Liver (tissue), 8 donors: ENCODE measurements at regions not wholly inside any gene's neighbourhood (a gene's known extent, or its start where the extent isn't known, plus 50 kb on each side); places are given as distances from the start of the nearest gene placed in this dataset.

Experiments used
- DNase-seq: peaks from one replicate; pipeline ENCODE4 v3.0.0-alpha.2; 2017; ENCODE audit warnings: low spot score
- H3K27ac ChIP-seq, 2 donors: one replicate each; pipeline ENCODE4 v1.7.0; 2013; ENCODE audit warnings: inconsistent platforms in 2 of 2, low read length in 2 of 2, control low read depth in 1 of 2, low read depth in 1 of 2, mild to moderate bottlenecking in 1 of 2
- H3K27me3 ChIP-seq, 4 donors: one replicate each; pipeline versions ENCODE4 v1.6.1 to v1.7.0; 2013; ENCODE audit warnings: low read length in 3 of 4, inconsistent platforms in 1 of 4, mild to moderate bottlenecking in 1 of 4, moderate library complexity in 1 of 4; ENCODE audit not compliant: control insufficient read depth in 4 of 4, insufficient read depth in 4 of 4
- H3K36me3 ChIP-seq, 4 donors: one replicate each; pipeline versions ENCODE4 v1.6.1 to v1.7.0; 2013; ENCODE audit warnings: low read length in 3 of 4, mild to moderate bottlenecking in 3 of 4, low read depth in 1 of 4, moderate library complexity in 1 of 4; ENCODE audit not compliant: control insufficient read depth in 4 of 4, insufficient read depth in 3 of 4
- H3K4me1 ChIP-seq, 4 donors: one replicate each; pipeline versions ENCODE4 v1.6.1 to v1.7.0; 2013; ENCODE audit warnings: low read length in 3 of 4, mild to moderate bottlenecking in 3 of 4, moderate library complexity in 1 of 4; ENCODE audit not compliant: control insufficient read depth in 4 of 4, insufficient read depth in 4 of 4
- H3K4me3 ChIP-seq, 3 donors: one replicate each; pipeline versions ENCODE4 v1.6.1 to v1.7.0; 2013; ENCODE audit warnings: low read length in 3 of 3, control low read depth in 1 of 3, low read depth in 1 of 3, mild to moderate bottlenecking in 1 of 3
- H3K9ac ChIP-seq, 2 donors: one replicate each; pipeline ENCODE4 v1.7.0; 2013; ENCODE audit warnings: low read length in 2 of 2, mild to moderate bottlenecking in 2 of 2, moderate library complexity in 2 of 2, control low read depth in 1 of 2, low read depth in 1 of 2
- H3K9me3 ChIP-seq, 4 donors: one replicate each; pipeline versions ENCODE4 v1.6.1 to v1.7.0; 2013; ENCODE audit warnings: low read length in 3 of 4; ENCODE audit not compliant: control insufficient read depth in 4 of 4
- ATF3 ChIP-seq: IDR thresholded peaks from 2 replicates; pipeline ENCODE4 v1.6.1; 2016; ENCODE audit warnings: antibody characterized with exemption
- EGR1 ChIP-seq, 2 donors: IDR thresholded peaks; 2 replicates each; pipeline ENCODE4 v1.6.1; 2016 to 2018; ENCODE audit warnings: antibody characterized with exemption in 2 of 2, low read depth in 2 of 2
- FOXA1 ChIP-seq: IDR thresholded peaks from 2 replicates; pipeline ENCODE4 v1.6.1; 2016; ENCODE audit warnings: antibody characterized with exemption
- FOXA2 ChIP-seq: IDR thresholded peaks from 2 replicates; pipeline ENCODE4 v1.6.1; 2016; ENCODE audit warnings: antibody characterized with exemption
- GABPA ChIP-seq, 2 donors: IDR thresholded peaks in 1 of 2; conservative IDR thresholded peaks in 1 of 2; 2 replicates each; pipeline ENCODE4 v1.6.1; 2016; ENCODE audit warnings: antibody characterized with exemption in 2 of 2, mild to moderate bottlenecking in 1 of 2, moderate library complexity in 1 of 2
- HNF4A ChIP-seq, 2 donors: conservative IDR thresholded peaks; 2 replicates each; pipeline ENCODE4 v1.6.1; 2016; ENCODE audit warnings: antibody characterized with exemption in 2 of 2, mild to moderate bottlenecking in 2 of 2
- HNF4G ChIP-seq: IDR thresholded peaks from 2 replicates; pipeline ENCODE4 v1.6.1; 2016; ENCODE audit warnings: antibody characterized with exemption
- JUND ChIP-seq, 2 donors: IDR thresholded peaks; 2 replicates each; pipeline ENCODE4 v1.6.1; 2016; ENCODE audit warnings: antibody characterized with exemption in 2 of 2
- NR2F2 ChIP-seq: IDR thresholded peaks from 2 replicates; pipeline ENCODE4 v1.6.1; 2016; ENCODE audit warnings: antibody characterized with exemption
- RAD21 ChIP-seq, 2 donors: IDR thresholded peaks; 2 replicates each; pipeline ENCODE4 v1.6.1; 2016; ENCODE audit warnings: antibody characterized with exemption in 2 of 2, mild to moderate bottlenecking in 2 of 2
- RXRA ChIP-seq, 2 donors: IDR thresholded peaks; 2 replicates each; pipeline ENCODE4 v1.6.1; 2017 to 2018; ENCODE audit warnings: antibody characterized with exemption in 2 of 2, mild to moderate bottlenecking in 1 of 2
- SP1 ChIP-seq: IDR thresholded peaks from 2 replicates; pipeline ENCODE4 v1.6.1; 2018; ENCODE audit warnings: antibody characterized with exemption, mild to moderate bottlenecking
- TAF1 ChIP-seq: conservative IDR thresholded peaks from 2 replicates; pipeline ENCODE4 v1.6.1; 2016; ENCODE audit warnings: antibody characterized with exemption, mild to moderate bottlenecking
- YY1 ChIP-seq: IDR thresholded peaks from 2 replicates; pipeline ENCODE4 v1.6.1; 2016; ENCODE audit warnings: antibody characterized with exemption, mild to moderate bottlenecking
- WGBS: extraction: QIAGEN DNeasy Blood & Tissue Kit; methylation state at CpG from one replicate; pipeline ENCODE4 v1.1.7; 2013; 5-methylcytosine and 5-hydroxymethylcytosine counted together
- TF ChIP-seq, protein P1 (sequence below): IDR thresholded peaks from 2 replicates; pipeline ENCODE4 v1.6.1; 2016; ENCODE audit warnings: antibody characterized with exemption
- TF ChIP-seq, protein P2 (sequence below): fragments of 150-350 bp; IDR thresholded peaks from 2 replicates; pipeline ENCODE4 v1.5.1; 2017; ENCODE audit warnings: improper control_type of control experiment, low read depth, low read length; ENCODE audit not compliant: missing input control
- TF ChIP-seq, protein P3 (sequence below): IDR thresholded peaks from 2 replicates; pipeline ENCODE4 v1.6.1; 2016; ENCODE audit warnings: antibody characterized with exemption
- donor health status: healthy.
- donor health status: healthy.
- donor health status: healthy.
- donor health status: healthy.
- donor health status: healthy.

DNA sequence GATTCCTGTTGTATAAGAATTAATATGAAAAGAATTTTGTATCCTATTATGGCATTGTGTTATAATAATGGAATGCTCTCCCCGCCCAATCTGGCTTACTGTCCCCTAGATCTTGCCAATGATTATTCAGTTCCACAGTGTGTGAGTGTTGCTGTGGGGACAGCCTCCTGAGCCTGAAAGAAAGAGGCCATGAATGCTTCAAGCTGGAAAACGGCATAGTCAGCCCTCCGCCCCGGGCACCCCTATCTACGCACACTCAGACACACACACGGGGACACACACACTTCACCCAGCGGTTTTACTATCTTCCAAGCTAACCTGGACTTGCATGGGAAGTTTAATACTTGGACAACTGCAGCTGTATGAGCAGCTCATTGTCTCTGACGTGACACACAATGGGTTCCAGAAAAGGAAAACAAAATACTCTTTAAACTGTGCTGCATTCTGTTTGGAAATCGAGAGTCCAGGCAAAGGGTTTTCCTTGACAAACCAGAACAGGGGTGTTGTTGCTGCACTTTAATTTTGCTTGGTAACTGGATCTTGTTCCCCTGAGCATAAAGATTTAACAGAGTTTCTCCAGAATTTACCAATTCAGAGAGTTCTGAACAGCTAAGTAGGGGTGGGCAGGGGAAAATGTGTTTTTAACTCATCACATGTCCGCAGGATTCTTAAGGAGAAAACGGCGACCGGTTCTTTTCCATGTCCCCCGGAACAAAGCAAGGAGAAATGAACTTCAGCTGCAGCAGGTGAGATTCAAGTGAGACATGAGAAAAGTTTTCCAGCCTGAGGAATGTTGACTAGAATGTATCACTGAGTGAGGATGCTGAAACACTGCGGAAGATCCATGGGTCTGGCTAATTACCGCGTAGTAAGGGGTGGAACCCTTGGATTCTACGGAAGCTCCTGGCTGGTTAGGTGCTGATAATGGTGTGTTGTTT lies 472.9 kb downstream of the FOXO1 start:
- H3K4me1 ChIP-seq = no peaks in the 10 kb centered on the region
- no peak overlapping the region for H3K9ac ChIP-seq
- no peak for DNase-seq
- no peak overlapping the region for H3K4me3 ChIP-seq
- TF ChIP-seq ATF3 (no peak), FOXA1 (no peak), GABPA (IDR thresholded peaks at IDR 0.05 in 1 of 2, conservative IDR thresholded peaks at IDR 0.05 in 1 of 2) (no peak), HNF4G (no peak), HNF4A (conservative IDR thresholded peaks at IDR 0.05) (no peak), TAF1 (no peak), JUND (IDR thresholded peaks at IDR 0.05) (no peak), SP1 (no peak), EGR1 (IDR thresholded peaks at IDR 0.05; ENCODE audit: low read depth in 2 of 2) (no peak)
- TF ChIP-seq, protein P1, sequence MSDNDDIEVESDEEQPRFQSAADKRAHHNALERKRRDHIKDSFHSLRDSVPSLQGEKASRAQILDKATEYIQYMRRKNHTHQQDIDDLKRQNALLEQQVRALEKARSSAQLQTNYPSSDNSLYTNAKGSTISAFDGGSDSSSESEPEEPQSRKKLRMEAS = no peak
- TF ChIP-seq, protein P2, sequence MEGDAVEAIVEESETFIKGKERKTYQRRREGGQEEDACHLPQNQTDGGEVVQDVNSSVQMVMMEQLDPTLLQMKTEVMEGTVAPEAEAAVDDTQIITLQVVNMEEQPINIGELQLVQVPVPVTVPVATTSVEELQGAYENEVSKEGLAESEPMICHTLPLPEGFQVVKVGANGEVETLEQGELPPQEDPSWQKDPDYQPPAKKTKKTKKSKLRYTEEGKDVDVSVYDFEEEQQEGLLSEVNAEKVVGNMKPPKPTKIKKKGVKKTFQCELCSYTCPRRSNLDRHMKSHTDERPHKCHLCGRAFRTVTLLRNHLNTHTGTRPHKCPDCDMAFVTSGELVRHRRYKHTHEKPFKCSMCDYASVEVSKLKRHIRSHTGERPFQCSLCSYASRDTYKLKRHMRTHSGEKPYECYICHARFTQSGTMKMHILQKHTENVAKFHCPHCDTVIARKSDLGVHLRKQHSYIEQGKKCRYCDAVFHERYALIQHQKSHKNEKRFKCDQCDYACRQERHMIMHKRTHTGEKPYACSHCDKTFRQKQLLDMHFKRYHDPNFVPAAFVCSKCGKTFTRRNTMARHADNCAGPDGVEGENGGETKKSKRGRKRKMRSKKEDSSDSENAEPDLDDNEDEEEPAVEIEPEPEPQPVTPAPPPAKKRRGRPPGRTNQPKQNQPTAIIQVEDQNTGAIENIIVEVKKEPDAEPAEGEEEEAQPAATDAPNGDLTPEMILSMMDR = no peak
- no peak overlapping the region for H3K27ac ChIP-seq
- H3K27me3 ChIP-seq = no peaks in the 10 kb centered on the region
- no peaks in the 10 kb centered on the region for H3K36me3 ChIP-seq
- no peaks in the 10 kb centered on the region for H3K9me3 ChIP-seq
- 87% methylated on average over 18 of the region's 18 CpGs for WGBS

DNA sequence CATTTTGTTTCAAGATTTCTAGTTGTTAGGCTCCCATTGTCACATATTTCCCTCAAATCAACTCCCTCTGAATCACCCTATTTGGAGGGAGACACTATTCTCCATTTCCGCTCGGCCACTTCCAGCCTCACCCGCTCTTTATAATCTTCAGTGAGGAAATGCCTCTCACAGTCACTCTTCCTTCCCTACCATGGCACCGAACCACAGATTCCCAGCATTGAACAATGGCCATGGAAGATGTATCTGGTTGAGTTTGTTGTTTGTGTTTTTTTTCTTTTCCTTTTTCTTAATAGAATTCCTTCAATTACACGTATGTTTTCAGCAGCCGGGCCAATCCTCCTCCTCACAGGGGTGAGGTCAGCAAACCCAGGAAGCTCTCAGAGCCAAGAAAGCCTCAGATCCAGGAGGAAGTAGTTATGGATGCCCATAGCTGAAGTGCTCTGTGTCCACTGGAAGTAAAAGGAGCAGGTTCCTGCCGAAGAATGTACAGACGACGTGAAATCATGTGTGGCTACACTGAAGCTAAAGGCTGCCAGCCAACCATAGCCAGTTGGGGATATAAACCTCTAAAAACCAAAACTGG lies 472.1 kb downstream of the FOXO1 start:
- Histone ChIP-seq H3K4me1 (no peaks in the 10 kb centered on the region), H3K4me3 (no peak overlapping the region), H3K27me3 (no peaks in the 10 kb centered on the region), H3K9me3 (no peaks in the 10 kb centered on the region), H3K9ac (no peak overlapping the region), H3K36me3 (no peaks in the 10 kb centered on the region), H3K27ac (peak overlapping the region in 1 of 2 donors; percentile 37)
- TF ChIP-seq RAD21 (IDR thresholded peaks at IDR 0.05) = peak; percentile 15 to 28
- TF ChIP-seq NR2F2 = peak; percentile 65
- TF ChIP-seq, protein P1 = no peak
- no peak for DNase-seq
- 72% methylated on average over 9 of the region's 9 CpGs for WGBS

- Histone ChIP-seq H3K4me3 (no peak overlapping the region), H3K27me3 (no peaks in the 10 kb centered on the region), H3K36me3 (no peaks in the 10 kb centered on the region), H3K27ac (no peak overlapping the region), H3K9me3 (no peaks in the 10 kb centered on the region), H3K9ac (no peak overlapping the region), H3K4me1 (no peaks in the 10 kb centered on the region)
- WGBS = 95% methylated on average over 8 of the region's 8 CpGs
- no peak for TF ChIP-seq HNF4G
- no peak for TF ChIP-seq NR2F2
- TF ChIP-seq JUND (IDR thresholded peaks at IDR 0.05) = no peak
- TF ChIP-seq TAF1 = no peak
- no peak for TF ChIP-seq YY1
- no peak for TF ChIP-seq RAD21 (IDR thresholded peaks at IDR 0.05)
- no peak for TF ChIP-seq FOXA1
- TF ChIP-seq, protein P1 = no peak
- TF ChIP-seq RXRA (IDR thresholded peaks at IDR 0.05) = no peak
- TF ChIP-seq, protein P3, sequence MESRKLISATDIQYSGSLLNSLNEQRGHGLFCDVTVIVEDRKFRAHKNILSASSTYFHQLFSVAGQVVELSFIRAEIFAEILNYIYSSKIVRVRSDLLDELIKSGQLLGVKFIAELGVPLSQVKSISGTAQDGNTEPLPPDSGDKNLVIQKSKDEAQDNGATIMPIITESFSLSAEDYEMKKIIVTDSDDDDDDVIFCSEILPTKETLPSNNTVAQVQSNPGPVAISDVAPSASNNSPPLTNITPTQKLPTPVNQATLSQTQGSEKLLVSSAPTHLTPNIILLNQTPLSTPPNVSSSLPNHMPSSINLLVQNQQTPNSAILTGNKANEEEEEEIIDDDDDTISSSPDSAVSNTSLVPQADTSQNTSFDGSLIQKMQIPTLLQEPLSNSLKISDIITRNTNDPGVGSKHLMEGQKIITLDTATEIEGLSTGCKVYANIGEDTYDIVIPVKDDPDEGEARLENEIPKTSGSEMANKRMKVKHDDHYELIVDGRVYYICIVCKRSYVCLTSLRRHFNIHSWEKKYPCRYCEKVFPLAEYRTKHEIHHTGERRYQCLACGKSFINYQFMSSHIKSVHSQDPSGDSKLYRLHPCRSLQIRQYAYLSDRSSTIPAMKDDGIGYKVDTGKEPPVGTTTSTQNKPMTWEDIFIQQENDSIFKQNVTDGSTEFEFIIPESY = no peak
- no peak for TF ChIP-seq SP1
- no peak for TF ChIP-seq HNF4A (conservative IDR thresholded peaks at IDR 0.05)
- TF ChIP-seq FOXA2 = no peak
- TF ChIP-seq ATF3 = no peak
- DNase-seq = no peak
Measured at GRCh38 chr13:40197049-40197448, 469.4 kb downstream of the FOXO1 start.
